KMS-11 (cell line): ENCODE measurements at regions not wholly inside any gene's neighbourhood (a gene's known extent, or its start where the extent isn't known, plus 50 kb on each side); places are given as distances from the start of the nearest gene placed in this dataset.

Experiments
- H2AFZ ChIP-seq: fragments of 200-600 bp; sonication (generic); 2 replicates; pipeline ENCODE4 v1.6.1; 2016; ENCODE audit warnings: antibody characterized with exemption, mixed run types, low read depth
- H3K27ac ChIP-seq: fragments of 200-600 bp; sonication (generic); 2 replicates; pipeline ENCODE4 v1.6.1; 2016; ENCODE audit warnings: mild to moderate bottlenecking, mixed run types
- H3K27me3 ChIP-seq: fragments of 200-600 bp; sonication (generic); 2 replicates; pipeline ENCODE4 v1.6.1; 2017; ENCODE audit warnings: mild to moderate bottlenecking, low read depth, mixed run types, moderate library complexity; ENCODE audit not compliant: insufficient read depth
- H3K36me3 ChIP-seq: fragments of 200-600 bp; sonication (generic); 2 replicates; pipeline ENCODE4 v1.6.1; 2017; ENCODE audit warnings: mild to moderate bottlenecking, mixed run types; ENCODE audit not compliant: insufficient read depth
- H3K4me1 ChIP-seq: fragments of 200-600 bp; sonication (generic); 2 replicates; pipeline ENCODE4 v1.6.1; 2016; ENCODE audit warnings: mild to moderate bottlenecking, low read depth, mixed run types; ENCODE audit not compliant: poor library complexity, severe bottlenecking
- H3K4me2 ChIP-seq: fragments of 200-600 bp; sonication (generic); 2 replicates; pipeline ENCODE4 v1.7.0; 2016; ENCODE audit warnings: mild to moderate bottlenecking, mixed run types
- H3K4me3 ChIP-seq: fragments of 200-600 bp; sonication (generic); IDR thresholded peaks from 2 replicates; pipeline ENCODE4 v1.6.1; 2017; ENCODE audit warnings: low read depth, low read length, mixed read lengths; ENCODE audit not compliant: insufficient read depth
- H3K79me2 ChIP-seq: fragments of 200-600 bp; sonication (generic); 2 replicates; pipeline ENCODE4 v1.6.1; 2016; ENCODE audit warnings: low read depth, mixed run types; ENCODE audit not compliant: insufficient read depth
- H3K9ac ChIP-seq: fragments of 200-600 bp; sonication (generic); 2 replicates; pipeline ENCODE4 v1.6.1; 2016; ENCODE audit warnings: mild to moderate bottlenecking, mixed run types
- H4K20me1 ChIP-seq: fragments of 200-600 bp; sonication (generic); 2 replicates; pipeline ENCODE4 v1.6.1; 2016; ENCODE audit warnings: mild to moderate bottlenecking, mixed run types; ENCODE audit not compliant: insufficient read depth
- CTCF ChIP-seq: fragments of 200-600 bp; sonication (generic); conservative IDR thresholded peaks from 2 replicates; pipeline ENCODE4 v1.6.1; 2017; ENCODE audit warnings: low read depth, mild to moderate bottlenecking, antibody characterized with exemption, low read length, moderate library complexity, mixed read lengths

GRCh38 chr1:5430136-5430535 is 562.1 kb downstream of the NPHP4 start:
- H3K36me3 ChIP-seq = no peaks in the 10 kb centered on the region
- H3K79me2 ChIP-seq = no peaks in the 10 kb centered on the region
- no peak overlapping the region for H3K4me2 ChIP-seq
- H3K27ac ChIP-seq = no peak overlapping the region
- no peak for TF ChIP-seq CTCF
- H3K4me3 ChIP-seq = no peak overlapping the region
- H3K4me1 ChIP-seq = no peaks in the 10 kb centered on the region
- H3K9ac ChIP-seq = no peak overlapping the region
- H2AFZ ChIP-seq = no peak overlapping the region
- H3K27me3 ChIP-seq = peaks cover 38% of the 10 kb centered on the region
- H4K20me1 ChIP-seq = no peaks in the 10 kb centered on the region

- Histone ChIP-seq H2AFZ (no peak overlapping the region), H3K4me3 (no peak overlapping the region), H3K27ac (no peak overlapping the region), H3K36me3 (no peaks in the 10 kb centered on the region), H3K79me2 (no peaks in the 10 kb centered on the region), H3K4me2 (no peak overlapping the region), H3K9ac (no peak overlapping the region), H3K4me1 (no peaks in the 10 kb centered on the region), H4K20me1 (no peaks in the 10 kb centered on the region), H3K27me3 (peaks cover 42% of the 10 kb centered on the region)
- no peak for TF ChIP-seq CTCF
Measured at GRCh38 chr1:5428351-5428750, 563.9 kb downstream of the NPHP4 start.

- H3K4me2 ChIP-seq = no peak overlapping the region
- H3K9ac ChIP-seq = no peak overlapping the region
- H2AFZ ChIP-seq = no peak overlapping the region
- TF ChIP-seq CTCF = no peak
- no peaks in the 10 kb centered on the region for H3K79me2 ChIP-seq
- H3K27ac ChIP-seq = no peak overlapping the region
- H3K27me3 ChIP-seq = peaks cover 48% of the 10 kb centered on the region
- H3K4me1 ChIP-seq = no peaks in the 10 kb centered on the region
- H3K36me3 ChIP-seq = no peaks in the 10 kb centered on the region
- no peak overlapping the region for H3K4me3 ChIP-seq
- no peaks in the 10 kb centered on the region for H4K20me1 ChIP-seq
Measured at GRCh38 chr1:5427026-5427613, 565.1 kb downstream of the NPHP4 start.

GRCh38 chr1:5424802-5425703 is 567.2 kb downstream of the NPHP4 start:
- no peaks in the 10 kb centered on the region for H4K20me1 ChIP-seq
- H3K79me2 ChIP-seq = no peaks in the 10 kb centered on the region
- no peak overlapping the region for H3K4me2 ChIP-seq
- H3K36me3 ChIP-seq = no peaks in the 10 kb centered on the region
- H3K4me1 ChIP-seq = no peaks in the 10 kb centered on the region
- no peak overlapping the region for H3K4me3 ChIP-seq
- no peak for TF ChIP-seq CTCF
- H3K27ac ChIP-seq = no peak overlapping the region
- H2AFZ ChIP-seq = no peak overlapping the region
- H3K9ac ChIP-seq = no peak overlapping the region
- peaks cover 39% of the 10 kb centered on the region for H3K27me3 ChIP-seq
